HG02973 (cell line): ENCODE measurements at regions not wholly inside any gene's neighbourhood (a gene's known extent, or its start where the extent isn't known, plus 50 kb on each side); places are given as distances from the start of the nearest gene placed in this dataset.
"Not testable (repeated sequence)": the region's sequence is repeated elsewhere in the genome, so short reads cannot be mapped to it uniquely, and the experiment has no call there.

ENCODE experiments used
- ATAC-seq: cut with Tn5 transposase; IDR thresholded peaks from one replicate; pipeline ENCODE4 v1.9.1; 2021; ENCODE audit warnings: moderate library complexity; ENCODE audit not compliant: unreplicated experiment

DNA sequence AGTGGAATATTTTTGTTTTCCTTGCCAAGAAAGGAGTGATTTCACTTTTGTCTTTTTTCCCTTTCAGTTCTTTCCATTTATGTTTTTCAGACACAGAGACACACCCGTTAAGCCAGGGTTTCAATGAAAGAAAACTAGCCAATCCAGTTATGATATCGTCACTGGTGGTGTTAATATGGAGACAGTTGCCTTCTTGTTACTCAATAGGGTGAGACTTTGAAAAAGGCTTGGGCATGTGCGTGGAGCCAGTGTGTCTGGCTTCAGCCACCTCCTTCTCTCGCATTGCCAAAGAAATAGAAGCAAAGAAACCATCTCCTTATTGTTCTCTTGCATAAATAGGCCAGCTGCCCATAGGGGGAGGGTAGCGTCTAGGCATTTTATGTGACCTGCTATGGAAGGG lies 84.1 kb upstream of the DLX6 start:
- ATAC-seq: no peak

DNA sequence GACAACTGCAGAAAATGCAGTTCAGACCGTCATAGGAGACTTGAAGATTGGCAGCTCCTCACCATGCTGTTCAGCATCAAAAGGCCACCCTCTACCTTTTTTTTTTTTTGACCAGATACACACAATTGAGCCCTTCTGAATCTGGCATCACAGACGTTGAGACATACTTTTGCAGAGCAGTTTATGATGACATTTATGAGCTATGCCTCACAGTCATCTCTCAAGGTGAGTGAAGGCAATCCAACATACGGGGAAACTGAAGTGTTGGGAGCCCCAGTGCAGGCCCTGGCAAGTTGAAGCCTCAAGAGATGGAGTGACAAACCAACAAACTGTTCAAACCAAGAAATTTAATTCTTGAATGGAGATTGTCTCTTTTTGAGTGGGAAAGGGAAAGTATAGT lies 83.6 kb upstream of the DLX6 start:
- ATAC-seq: no peak

DNA sequence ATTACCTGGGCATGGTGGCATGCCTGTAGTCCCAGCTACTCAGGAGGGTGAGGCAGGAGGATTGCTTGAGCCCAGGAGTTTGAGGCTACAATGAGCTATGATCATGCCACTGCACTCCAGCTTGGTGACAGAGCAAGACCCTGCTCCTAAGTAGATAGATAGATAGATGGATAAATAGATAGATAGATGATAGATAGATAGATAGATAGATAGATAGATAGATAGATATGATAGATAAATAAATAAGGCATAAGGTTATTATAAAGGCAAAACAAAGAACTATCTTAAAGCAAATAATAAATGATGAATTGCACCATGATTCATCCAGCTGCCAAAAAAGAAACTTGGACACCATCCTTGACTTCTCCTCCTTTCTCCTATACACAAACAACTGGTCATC lies 82.0 kb upstream of the DLX6 start:
- ATAC-seq: not testable (repeated sequence)

DNA sequence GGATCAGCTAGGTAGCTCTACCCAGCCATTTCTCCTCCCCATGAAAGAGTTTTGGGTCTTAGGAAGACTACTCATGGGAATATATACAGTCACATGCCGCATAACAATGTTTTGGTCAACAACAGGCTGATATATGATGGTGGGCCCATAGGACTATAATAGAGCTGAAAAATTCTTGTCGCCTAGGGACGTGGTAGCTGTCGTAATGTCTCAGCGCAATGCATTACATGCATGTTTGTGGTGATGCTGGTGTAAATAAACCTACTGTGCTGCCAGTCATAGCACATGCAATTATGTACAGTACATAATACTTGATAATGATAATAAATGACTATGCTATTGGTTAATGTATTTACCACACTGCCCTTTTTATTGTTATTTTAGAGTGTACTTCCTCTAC lies 78.2 kb upstream of the DLX6 start:
- no peak for ATAC-seq

DNA sequence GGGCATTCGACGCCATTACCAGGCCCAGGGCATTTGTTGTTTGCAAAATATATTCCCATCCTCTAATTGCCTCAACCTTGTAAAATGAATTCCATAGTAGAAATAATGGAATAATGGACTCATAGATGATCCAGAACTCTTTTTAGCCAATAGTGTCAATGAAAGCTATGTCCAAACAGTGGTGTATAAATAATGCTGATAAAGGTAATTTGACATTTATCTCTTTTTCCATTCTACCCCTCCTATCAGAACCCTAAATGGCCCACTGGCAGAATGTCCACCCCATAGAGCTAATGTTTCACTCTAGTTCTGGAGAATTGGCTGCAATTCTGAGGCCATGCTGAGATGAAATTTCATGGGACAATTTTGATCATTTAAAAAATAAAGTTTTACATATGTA lies 76.4 kb upstream of the DLX6 start:
- no peak for ATAC-seq

DNA sequence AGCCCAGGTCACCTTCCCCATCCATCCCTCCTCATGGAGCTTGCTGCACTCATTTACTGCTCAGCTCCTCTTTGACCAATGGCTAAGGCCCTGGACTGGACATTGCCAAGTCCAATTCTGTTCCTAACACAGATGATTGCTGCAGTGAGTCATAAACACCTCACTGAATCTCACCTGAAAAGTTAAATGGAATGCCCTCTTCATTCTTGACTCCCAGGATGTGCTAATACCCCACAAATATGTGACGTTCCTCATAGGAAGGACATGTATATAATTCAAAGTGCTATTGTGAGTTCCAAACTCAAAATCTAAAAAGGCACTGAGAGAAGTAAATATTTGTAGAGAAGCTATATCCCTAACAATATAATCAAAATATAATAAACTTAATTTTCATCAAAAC lies 73.5 kb upstream of the DLX6 start:
- ATAC-seq: no peak

DNA sequence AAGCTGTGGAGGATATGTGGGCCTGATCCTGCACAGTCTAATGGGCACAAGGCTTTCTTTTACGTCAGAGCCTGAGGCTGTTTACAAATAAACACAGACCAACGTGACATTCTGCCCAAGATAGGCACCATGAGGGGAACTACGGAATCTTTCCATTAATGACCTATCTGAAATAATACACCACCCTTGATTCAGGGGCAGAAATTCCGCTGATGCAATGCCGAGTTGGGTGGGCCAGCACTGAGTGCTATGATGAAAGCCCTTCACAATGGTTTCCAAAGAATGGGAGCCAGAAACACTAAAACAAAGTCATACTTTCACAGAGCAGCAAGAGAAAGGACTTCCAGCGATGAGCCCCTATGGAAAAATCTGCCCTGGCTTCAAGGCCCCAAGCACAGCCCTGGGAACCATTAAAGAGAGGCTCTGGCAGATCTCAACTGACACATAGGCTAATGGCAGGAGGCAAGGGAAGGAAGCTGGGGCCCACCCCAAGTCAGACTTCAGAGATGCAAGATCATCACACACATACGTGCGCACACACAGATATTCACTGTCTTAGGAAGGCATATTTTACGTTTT lies 72.2 kb upstream of the DLX6 start:
- no peak for ATAC-seq

DNA sequence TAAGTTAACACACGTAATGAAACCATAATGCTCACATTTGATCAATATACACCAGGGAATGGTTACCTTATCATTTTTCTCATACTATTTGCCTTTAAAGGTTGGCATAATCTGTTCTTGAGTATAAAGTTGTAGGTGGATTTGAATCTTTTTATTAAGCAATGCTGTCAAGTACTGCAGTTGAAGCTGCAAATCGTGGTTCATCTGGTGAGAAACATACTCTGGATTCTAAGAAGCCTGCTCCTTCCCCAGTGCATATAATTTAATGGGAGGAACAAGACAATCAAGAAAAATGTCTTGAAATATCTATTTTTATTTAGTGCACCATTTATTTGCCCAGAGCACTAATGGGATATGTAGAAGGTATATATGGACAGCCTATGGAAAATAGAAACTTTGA lies 68.7 kb upstream of the DLX6 start:
- ATAC-seq: no peak

DNA sequence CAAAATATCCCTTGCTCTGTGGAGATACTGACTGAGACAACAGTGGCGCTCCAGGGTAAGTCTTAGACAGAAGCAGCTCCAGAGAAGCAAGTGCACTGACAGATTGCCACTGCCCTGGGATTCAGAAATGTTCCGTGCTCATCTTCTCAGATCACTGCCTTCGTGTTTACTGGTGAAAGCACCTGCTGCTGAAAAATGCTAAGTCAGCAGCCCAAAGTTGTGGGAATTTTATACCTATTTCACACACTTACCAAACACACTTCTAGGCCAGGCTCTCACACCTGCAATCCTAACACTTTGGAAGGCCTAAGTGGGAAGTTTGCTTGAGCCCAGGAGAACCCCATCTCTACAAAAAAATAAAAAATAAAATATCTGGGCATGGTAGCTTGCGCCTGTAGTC lies 63.2 kb upstream of the DLX6 start:
- ATAC-seq: no peak

DNA sequence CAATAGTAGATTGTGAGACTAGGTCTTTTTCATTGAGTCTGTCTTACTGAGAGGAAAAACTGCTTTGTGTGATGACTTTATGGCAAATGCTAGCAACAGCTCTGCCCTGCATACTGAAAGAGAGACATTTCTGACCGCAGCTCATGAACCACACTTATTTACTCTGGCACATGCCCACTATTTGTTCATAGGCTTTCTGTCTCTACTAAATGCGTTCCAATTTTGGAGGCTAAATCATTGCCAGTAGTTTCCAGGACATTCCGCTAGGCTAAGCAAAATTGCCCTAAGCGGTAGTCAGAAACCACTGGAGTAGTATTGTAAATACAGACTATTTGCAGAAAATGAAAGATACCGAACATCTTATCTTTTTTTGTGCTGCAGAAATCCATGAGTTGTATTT lies 55.6 kb upstream of the DLX6 start:
- no peak for ATAC-seq

DNA sequence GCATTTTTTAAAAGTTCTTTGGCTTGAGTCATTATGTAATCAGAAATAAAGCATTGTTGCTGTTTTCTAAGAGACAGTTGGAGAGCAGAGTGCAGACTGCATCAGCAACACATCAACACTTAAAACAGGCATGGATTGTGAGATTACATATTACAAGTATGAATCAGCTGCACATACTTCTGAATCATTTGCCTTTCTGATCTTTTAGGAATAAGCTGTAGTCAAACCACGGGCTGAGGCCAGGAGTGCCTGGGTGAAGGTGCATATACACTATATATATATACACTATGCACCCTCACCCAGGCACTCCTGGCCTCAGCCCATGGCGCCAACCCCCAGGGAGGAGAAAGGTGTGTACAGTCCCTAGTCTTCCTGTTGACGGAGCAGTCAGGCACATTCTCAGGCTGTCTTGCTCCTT lies 52.4 kb upstream of the DLX6 start:
- ATAC-seq: no peak

DNA sequence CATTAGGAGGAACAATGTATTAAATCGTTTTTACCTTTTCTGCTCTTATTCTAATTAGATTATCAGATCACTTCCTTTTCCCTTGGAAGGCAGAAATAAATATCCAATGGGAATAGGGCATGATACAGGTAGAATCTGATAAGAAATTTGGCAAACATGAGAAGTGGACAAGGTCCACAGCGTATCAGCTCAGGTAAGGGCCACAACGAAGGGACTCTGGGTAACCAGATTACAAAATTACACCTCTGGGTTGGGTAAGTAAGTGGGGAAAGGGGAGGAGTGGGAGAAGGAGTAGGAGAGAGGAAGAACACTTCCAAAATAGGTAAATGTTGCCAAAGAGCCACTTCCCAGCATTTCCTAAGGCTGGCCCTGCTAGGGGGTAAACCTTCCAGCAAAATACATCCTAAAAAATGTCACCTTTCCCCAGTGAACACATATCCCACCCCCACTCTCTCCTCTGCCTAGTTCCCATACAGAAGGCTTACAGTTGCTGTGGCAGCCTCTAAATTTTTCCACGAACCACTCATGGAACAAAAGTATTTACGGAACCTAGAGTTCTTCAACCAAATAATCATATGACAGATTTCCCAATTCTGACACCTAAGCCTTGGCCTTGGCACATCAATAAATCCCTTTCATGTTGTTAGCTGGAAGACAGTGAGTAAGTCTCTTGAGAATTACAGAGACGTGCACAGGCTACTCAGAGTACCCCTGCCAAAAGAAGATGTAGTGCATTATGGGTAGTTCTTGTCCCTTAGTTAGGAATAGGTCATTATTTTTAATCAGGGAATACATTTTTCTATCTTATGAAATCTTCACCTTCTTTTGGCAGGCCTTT lies 51.5 kb upstream of the DLX6 start:
- ATAC-seq: no peak
